ENCODE measurements at regions not wholly inside any gene's neighbourhood (a gene's known extent, or its start where the extent isn't known, plus 50 kb on each side); places are given as distances from the start of the nearest gene placed in this dataset.

DNA sequence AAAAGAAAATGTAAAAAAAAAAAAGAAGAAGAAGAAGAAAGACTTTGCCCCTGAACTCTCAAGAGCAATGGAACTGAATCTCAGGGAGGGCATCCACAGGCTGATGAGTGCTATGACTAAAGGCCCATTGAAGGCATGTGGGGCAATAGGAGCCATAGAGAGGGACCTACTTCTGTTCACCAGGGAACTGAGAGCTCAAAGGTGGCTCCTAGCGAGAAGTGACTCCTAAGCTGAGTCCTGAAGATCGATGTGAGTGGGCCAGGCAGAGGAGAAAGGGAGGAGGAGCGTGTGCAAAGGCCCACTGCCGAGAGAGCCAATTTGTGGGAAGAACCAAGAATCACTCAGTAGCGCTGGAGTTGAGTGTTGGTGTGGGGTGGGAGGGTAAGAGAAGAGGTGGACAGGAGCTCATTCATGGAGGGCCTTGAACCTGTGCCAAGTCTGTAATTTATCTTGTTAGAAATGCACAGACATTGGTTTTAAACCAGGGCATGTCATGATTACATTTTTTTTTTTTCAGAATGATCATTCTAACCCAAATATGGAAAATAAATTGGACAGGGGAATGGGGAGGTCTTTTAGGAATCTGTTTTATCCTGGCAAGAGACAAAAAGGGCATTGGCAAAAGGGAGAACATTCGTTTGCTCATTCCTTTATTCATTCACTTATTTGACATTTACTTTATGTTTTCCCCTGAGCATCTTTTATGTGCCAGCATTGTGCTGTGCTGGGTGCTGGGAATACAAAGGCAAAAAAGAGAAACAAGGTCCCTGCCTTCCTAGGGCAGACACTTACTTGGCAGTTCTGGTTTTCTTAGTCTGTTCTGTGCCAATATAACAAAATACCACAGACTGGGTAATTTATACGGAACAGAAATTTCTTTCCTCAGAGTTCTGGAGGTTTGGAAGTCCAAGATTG lies 67.4 kb upstream of the DSP start:
- TF ChIP-seq TAF1 (IDR thresholded peaks at IDR 0.05; ENCODE audit: borderline replicate concordance, insufficient read depth, low read length), result no peak
- TF ChIP-seq POLR2AphosphoS5 (IDR thresholded peaks at IDR 0.05; ENCODE audit: low read depth, low read length), result no peak
- TF ChIP-seq SIN3A (IDR thresholded peaks at IDR 0.05; ENCODE audit: borderline replicate concordance, insufficient read depth, low read length), result no peak
- TF ChIP-seq, protein P1, sequence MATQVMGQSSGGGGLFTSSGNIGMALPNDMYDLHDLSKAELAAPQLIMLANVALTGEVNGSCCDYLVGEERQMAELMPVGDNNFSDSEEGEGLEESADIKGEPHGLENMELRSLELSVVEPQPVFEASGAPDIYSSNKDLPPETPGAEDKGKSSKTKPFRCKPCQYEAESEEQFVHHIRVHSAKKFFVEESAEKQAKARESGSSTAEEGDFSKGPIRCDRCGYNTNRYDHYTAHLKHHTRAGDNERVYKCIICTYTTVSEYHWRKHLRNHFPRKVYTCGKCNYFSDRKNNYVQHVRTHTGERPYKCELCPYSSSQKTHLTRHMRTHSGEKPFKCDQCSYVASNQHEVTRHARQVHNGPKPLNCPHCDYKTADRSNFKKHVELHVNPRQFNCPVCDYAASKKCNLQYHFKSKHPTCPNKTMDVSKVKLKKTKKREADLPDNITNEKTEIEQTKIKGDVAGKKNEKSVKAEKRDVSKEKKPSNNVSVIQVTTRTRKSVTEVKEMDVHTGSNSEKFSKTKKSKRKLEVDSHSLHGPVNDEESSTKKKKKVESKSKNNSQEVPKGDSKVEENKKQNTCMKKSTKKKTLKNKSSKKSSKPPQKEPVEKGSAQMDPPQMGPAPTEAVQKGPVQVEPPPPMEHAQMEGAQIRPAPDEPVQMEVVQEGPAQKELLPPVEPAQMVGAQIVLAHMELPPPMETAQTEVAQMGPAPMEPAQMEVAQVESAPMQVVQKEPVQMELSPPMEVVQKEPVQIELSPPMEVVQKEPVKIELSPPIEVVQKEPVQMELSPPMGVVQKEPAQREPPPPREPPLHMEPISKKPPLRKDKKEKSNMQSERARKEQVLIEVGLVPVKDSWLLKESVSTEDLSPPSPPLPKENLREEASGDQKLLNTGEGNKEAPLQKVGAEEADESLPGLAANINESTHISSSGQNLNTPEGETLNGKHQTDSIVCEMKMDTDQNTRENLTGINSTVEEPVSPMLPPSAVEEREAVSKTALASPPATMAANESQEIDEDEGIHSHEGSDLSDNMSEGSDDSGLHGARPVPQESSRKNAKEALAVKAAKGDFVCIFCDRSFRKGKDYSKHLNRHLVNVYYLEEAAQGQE (IDR thresholded peaks at IDR 0.05; ENCODE audit: insufficient read depth in 1 of 2, low read depth in 2 of 2, low read length in 2 of 2), result no peak

Measured in PFSK-1 (cell line).